C4-2B (cell line): ENCODE measurements at regions not wholly inside any gene's neighbourhood (a gene's known extent, or its start where the extent isn't known, plus 50 kb on each side); places are given as distances from the start of the nearest gene placed in this dataset.
"Not testable (repeated sequence)": the region's sequence is repeated elsewhere in the genome, so short reads cannot be mapped to it uniquely, and the experiment has no call there.

Experiments used
- H3K27ac ChIP-seq: fragments of 450-650 bp; 2 replicates; pipeline ENCODE4 v1.5.1; 2017
- ZFX ChIP-seq: fragments of 450-650 bp; IDR thresholded peaks from 2 replicates; pipeline ENCODE4 v1.6.1; 2017
- TF ChIP-seq, protein P1 (sequence below): fragments of 450-650 bp; conservative IDR thresholded peaks from 2 replicates; pipeline ENCODE4 v1.5.1; 2017; ENCODE audit warnings: mild to moderate bottlenecking

DNA sequence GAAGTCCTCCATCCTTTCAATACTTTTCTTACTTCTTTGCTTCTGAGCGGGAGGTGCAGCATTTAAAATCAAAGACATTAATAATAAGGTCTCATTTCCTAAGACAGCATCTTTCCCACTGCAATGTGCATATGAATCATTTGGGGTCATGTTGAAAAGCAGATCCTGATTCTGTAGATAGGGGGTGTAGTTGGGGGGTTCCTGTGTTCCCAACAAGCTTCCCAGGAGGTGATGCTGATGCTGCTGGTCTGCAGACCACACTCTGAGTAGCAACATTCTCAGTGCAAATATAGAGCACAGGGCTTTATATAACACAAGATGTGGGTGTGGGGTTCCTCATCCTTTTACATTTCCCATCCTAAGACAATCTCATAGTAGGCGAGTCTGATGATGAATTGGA lies 126.5 kb upstream of the PALM2AKAP2 start:
- TF ChIP-seq, protein P1, sequence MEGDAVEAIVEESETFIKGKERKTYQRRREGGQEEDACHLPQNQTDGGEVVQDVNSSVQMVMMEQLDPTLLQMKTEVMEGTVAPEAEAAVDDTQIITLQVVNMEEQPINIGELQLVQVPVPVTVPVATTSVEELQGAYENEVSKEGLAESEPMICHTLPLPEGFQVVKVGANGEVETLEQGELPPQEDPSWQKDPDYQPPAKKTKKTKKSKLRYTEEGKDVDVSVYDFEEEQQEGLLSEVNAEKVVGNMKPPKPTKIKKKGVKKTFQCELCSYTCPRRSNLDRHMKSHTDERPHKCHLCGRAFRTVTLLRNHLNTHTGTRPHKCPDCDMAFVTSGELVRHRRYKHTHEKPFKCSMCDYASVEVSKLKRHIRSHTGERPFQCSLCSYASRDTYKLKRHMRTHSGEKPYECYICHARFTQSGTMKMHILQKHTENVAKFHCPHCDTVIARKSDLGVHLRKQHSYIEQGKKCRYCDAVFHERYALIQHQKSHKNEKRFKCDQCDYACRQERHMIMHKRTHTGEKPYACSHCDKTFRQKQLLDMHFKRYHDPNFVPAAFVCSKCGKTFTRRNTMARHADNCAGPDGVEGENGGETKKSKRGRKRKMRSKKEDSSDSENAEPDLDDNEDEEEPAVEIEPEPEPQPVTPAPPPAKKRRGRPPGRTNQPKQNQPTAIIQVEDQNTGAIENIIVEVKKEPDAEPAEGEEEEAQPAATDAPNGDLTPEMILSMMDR = no peak
- TF ChIP-seq ZFX = no peak
- H3K27ac ChIP-seq = no peak overlapping the region

DNA sequence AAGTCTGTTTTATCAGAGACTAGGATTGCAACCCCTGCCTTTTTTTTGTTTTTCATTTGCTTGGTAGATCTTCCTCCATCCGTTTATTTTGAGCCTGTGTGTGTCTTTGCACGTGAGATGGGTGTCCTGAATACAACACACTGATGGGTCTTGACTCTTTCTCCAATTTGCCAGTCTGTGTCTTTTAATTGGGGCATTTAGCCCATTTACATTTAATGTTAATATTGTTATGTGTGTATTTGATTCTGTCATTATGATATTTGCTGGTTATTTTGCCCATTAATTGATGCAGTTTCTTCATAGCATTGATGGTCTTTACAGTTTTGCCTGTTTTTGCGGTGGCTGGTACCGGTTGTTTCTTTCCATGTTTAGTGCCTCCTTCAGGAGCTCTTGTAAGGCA lies 116.0 kb upstream of the PALM2AKAP2 start:
- H3K27ac ChIP-seq = not testable (repeated sequence)

DNA sequence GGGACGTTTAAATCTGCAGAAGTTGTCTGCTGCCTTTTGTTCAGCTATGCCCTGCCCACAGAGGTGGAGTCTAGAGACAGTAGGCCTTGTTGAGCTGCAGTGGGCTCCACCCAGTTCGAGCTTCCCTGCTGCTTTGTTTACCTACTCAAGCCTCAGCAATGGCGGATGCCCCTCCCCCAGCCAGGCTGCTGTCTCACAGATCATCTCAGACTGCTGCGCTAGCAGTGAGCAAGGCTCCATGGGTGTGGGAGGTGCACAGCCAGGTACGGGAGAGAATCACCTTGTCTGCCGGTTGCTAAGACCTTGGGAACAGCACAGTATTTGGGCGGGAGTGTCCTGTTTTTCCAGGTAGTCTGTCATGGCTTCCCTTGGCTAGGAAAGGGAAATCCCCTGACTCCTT lies 114.3 kb upstream of the PALM2AKAP2 start:
- H3K27ac ChIP-seq = not testable (repeated sequence)

DNA sequence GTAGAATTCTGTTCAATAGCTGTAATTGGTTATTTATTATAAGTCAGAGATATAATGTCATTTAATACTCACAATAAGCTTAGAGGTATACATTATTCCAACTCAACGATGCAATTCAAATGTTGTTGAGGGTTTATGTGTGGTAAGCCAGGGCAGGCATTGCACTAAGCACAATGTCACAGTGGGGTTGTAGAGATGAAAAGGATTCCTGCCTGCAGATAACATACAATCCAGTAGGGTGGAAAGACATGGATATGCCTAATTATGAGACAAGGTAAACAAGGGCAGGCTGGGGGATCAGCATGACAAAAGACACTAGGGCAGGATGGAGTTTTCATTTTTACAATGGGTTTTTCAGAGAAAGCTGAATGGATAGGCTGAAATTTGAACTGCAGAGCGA lies 98.7 kb upstream of the PALM2AKAP2 start:
- no peak overlapping the region for H3K27ac ChIP-seq
- TF ChIP-seq ZFX = no peak
- TF ChIP-seq, protein P1 = no peak

DNA sequence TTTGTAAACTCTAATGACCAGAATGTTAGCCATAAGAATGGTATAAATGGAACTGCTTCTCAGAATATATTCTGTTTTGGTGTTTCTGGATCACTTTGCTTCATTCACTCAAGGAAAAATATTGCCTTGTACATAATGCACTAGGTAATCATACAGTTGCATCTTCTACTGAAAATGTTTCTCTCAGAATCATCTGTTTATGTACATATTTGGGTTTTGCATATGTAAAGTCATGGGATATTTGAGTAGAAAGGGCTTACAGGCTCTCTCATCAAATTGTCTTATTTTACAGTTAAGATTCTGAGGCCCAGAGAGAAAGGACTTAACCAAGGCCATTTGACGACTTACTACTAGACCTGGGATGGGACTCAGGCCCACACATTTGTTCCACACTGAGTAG lies 97.8 kb upstream of the PALM2AKAP2 start:
- no peak overlapping the region for H3K27ac ChIP-seq
- TF ChIP-seq, protein P1 = no peak
- no peak for TF ChIP-seq ZFX

DNA sequence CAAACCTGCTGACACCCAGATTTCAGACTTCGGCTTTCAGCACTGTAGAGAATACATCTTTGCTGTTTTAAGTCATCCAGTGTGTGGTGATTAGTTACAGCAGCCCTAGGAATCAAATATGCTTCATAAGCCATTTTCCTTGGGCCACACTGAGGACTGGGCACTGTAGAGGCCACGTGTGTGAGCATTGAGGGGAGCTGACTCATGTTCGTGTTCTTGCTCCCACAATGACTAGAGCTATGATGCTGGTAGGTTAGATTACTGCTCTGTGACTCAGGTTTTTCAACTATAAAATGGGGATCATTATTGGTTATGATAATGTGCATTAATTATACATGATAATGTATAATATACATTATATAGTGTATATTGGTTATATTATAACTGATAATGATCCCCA lies 96.5 kb upstream of the PALM2AKAP2 start:
- TF ChIP-seq, protein P1 = no peak
- no peak overlapping the region for H3K27ac ChIP-seq

DNA sequence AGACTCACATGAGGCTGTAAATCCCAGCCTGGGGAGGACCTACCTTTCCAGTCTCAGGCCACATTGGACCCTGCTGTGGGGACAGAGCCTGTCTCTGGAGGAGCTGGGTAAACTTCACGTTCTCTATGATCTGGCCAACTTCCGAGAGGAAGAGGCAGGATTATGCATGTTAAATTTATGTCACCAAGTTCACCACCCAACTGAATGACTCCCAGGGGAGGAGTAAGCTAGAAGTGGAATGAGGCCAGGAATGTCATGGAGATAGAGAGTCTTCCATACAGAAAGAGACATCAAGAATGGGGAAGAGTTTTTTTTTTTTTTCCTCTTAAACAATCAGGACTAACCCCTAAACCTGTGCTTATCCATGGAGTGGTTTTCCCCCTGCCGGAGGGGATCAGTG lies 90.3 kb upstream of the PALM2AKAP2 start:
- H3K27ac ChIP-seq = no peak overlapping the region
- TF ChIP-seq, protein P1 = no peak
- TF ChIP-seq ZFX = no peak

DNA sequence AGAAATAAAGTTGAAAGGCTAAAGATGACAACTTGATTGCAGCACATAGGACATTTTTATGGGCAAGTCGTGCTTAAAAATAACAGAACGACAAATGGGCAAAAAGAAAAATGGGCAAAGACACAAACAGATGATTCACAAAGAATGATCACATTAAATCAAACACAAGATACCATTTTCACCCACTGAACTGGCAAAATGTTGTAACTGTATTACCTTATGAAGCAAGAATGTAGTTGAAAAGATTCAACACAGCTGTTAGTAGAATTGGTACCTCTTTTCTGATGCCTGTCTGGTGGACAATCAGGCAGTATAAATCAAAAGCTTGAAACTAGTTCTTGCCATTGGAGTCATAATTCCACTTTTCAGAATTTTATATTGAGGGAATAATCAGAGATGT lies 81.0 kb upstream of the PALM2AKAP2 start:
- no peak overlapping the region for H3K27ac ChIP-seq
- no peak for TF ChIP-seq ZFX
- TF ChIP-seq, protein P1 = no peak

DNA sequence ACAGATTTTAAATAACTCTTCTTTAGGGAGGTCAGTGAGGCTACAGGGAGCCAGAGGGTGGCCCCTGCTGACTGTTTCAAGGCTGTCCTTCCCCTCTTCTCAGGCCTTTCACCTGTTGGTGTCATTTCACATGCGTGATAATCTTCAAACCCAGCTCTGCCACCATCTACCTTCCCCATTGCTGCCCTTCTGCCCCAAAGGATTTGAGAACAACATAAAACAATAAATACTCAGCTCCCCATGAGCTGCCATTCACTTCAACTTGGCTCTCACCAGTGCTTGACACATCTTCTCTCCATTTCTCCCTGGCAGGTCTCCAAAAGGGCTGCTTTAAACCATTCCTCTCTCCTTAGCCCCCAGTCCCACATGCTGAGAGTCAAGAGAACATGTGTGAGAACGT lies 75.5 kb upstream of the PALM2AKAP2 start:
- TF ChIP-seq, protein P1 = no peak
- no peak for TF ChIP-seq ZFX

More for the DNA sequence above, 75.5 kb upstream of the PALM2AKAP2 start:
- no peak overlapping the region for H3K27ac ChIP-seq
